ENCODE measurements at regions not wholly inside any gene's neighbourhood (a gene's known extent, or its start where the extent isn't known, plus 50 kb on each side); places are given as distances from the start of the nearest gene placed in this dataset.

DNA sequence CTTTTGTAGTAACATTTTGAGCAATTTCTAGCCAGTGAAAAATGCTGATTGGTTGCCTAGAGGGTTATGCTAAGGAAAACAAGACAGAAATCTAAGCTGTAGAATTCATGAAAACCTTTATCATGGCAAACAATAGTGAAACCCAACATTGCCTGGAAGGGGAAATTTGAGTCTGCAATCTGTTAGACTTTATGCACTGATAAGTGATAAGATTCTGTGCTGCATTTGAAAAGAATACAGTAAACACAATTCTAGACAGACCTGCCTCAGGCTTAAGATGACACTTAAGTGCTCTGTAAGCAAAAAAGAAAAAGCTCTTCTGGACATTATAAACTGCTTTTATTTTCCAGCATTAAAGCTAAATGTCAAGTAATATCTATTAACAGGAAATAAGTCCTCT, 519.3 kb downstream of the ISL1 start:
- TF ChIP-seq IKZF1 (conservative IDR thresholded peaks at IDR 0.05) = no peak
- TF ChIP-seq, protein P1, sequence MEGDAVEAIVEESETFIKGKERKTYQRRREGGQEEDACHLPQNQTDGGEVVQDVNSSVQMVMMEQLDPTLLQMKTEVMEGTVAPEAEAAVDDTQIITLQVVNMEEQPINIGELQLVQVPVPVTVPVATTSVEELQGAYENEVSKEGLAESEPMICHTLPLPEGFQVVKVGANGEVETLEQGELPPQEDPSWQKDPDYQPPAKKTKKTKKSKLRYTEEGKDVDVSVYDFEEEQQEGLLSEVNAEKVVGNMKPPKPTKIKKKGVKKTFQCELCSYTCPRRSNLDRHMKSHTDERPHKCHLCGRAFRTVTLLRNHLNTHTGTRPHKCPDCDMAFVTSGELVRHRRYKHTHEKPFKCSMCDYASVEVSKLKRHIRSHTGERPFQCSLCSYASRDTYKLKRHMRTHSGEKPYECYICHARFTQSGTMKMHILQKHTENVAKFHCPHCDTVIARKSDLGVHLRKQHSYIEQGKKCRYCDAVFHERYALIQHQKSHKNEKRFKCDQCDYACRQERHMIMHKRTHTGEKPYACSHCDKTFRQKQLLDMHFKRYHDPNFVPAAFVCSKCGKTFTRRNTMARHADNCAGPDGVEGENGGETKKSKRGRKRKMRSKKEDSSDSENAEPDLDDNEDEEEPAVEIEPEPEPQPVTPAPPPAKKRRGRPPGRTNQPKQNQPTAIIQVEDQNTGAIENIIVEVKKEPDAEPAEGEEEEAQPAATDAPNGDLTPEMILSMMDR (IDR thresholded peaks at IDR 0.05 in 2 of 3, conservative IDR thresholded peaks at IDR 0.05 in 1 of 3; ENCODE audit: control insufficient read depth in 2 of 3, extremely low read depth in 1 of 3, insufficient read depth in 1 of 3, low read depth in 3 of 3, low read length in 3 of 3) = no peak
- TF ChIP-seq, protein P2, sequence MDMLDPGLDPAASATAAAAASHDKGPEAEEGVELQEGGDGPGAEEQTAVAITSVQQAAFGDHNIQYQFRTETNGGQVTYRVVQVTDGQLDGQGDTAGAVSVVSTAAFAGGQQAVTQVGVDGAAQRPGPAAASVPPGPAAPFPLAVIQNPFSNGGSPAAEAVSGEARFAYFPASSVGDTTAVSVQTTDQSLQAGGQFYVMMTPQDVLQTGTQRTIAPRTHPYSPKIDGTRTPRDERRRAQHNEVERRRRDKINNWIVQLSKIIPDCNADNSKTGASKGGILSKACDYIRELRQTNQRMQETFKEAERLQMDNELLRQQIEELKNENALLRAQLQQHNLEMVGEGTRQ (IDR thresholded peaks at IDR 0.05; ENCODE audit: borderline replicate concordance, low read depth, low read length) = no peak

Data from GM12878 (cell line).